NCI-H2081 treated with DMSO at 0.1 percent for 48 hours (cell line): ENCODE measurements at regions not wholly inside any gene's neighbourhood (a gene's known extent, or its start where the extent isn't known, plus 50 kb on each side); places are given as distances from the start of the nearest gene placed in this dataset.

ENCODE experiments used
- DNase-seq: peaks from one replicate; lab custom pipeline; 2025; lab: John Stamatoyannopoulos, UW

- no peak for DNase-seq
Observed at GRCh38 chr12:93015871-93016751, 87.0 kb upstream of the EEA1 start.

- no peak for DNase-seq
Observed at GRCh38 chr12:93016752-93017350, 87.8 kb upstream of the EEA1 start.

- no peak for DNase-seq
Observed at GRCh38 chr12:93018610-93019009, 89.5 kb upstream of the EEA1 start.

GRCh38 chr12:93019212-93019927, 90.3 kb upstream of the EEA1 start:
- DNase-seq, result no peak

GRCh38 chr12:93019975-93020630, 91.0 kb upstream of the EEA1 start:
- peak; percentile 2 for DNase-seq

GRCh38 chr12:93020631-93021597, 91.8 kb upstream of the EEA1 start:
- DNase-seq, result no peak

GRCh38 chr12:93022603-93023340, 93.7 kb upstream of the EEA1 start:
- DNase-seq, result no peak

- peak; percentile 19 for DNase-seq
Observed at GRCh38 chr12:93025145-93026103, 96.3 kb upstream of the EEA1 start.

GRCh38 chr12:93027041-93027440, 97.9 kb upstream of the EEA1 start:
- DNase-seq, result no peak

- DNase-seq, result no peak
Observed at GRCh38 chr12:93029091-93029490, 100.0 kb upstream of the EEA1 start.

- no peak for DNase-seq
Observed at GRCh38 chr12:93031028-93031427, 101.9 kb upstream of the EEA1 start.

GRCh38 chr12:93032758-93033157, 103.7 kb upstream of the EEA1 start:
- no peak for DNase-seq

- no peak for DNase-seq
Observed at GRCh38 chr12:93033948-93034347, 104.9 kb upstream of the EEA1 start.

- DNase-seq, result no peak
Observed at GRCh38 chr12:93039062-93039461, 110.0 kb upstream of the EEA1 start.

GRCh38 chr12:93039930-93040329, 110.8 kb upstream of the EEA1 start:
- DNase-seq, result no peak

GRCh38 chr12:93040367-93040766, 111.3 kb upstream of the EEA1 start:
- no peak for DNase-seq

- DNase-seq, result no peak
Observed at GRCh38 chr12:93041416-93041815, 112.3 kb upstream of the EEA1 start.

- no peak for DNase-seq
Observed at GRCh38 chr12:93042283-93042682, 113.2 kb upstream of the EEA1 start.

- no peak for DNase-seq
Observed at GRCh38 chr12:93042684-93043083, 113.6 kb upstream of the EEA1 start.
